GM19468 (cell line): ENCODE measurements at regions not wholly inside any gene's neighbourhood (a gene's known extent, or its start where the extent isn't known, plus 50 kb on each side); places are given as distances from the start of the nearest gene placed in this dataset.
"Not testable (repeated sequence)": the region's sequence is repeated elsewhere in the genome, so short reads cannot be mapped to it uniquely, and the experiment has no call there.

Experiments used
- ATAC-seq: cut with Tn5 transposase; IDR thresholded peaks from one replicate; pipeline ENCODE4 v1.9.1; 2021; ENCODE audit warnings: mild to moderate bottlenecking, moderate library complexity, moderate number of reproducible peaks; ENCODE audit not compliant: unreplicated experiment; ENCODE audit errors: extremely low read depth

DNA sequence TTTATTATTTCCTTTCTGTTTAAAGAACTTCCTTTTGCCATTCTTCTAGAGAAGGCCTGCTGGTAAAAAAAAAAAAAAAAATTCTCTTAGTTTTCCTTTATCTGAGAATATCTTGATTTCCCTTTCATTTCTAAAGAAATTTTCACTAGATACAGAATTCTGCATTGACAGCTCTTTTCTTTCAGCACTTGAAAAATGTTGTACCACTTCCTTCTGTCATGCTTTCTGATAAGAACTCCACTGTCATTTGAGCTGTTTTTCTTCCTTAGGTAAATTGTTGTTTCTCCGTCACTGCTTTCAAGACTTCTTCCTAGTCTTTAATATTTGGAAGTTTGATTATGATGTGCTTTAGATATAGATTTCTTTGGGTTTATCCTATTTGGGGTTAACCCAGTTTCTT lies 113.6 kb upstream of the BTG1 start:
- ATAC-seq: no peak

DNA sequence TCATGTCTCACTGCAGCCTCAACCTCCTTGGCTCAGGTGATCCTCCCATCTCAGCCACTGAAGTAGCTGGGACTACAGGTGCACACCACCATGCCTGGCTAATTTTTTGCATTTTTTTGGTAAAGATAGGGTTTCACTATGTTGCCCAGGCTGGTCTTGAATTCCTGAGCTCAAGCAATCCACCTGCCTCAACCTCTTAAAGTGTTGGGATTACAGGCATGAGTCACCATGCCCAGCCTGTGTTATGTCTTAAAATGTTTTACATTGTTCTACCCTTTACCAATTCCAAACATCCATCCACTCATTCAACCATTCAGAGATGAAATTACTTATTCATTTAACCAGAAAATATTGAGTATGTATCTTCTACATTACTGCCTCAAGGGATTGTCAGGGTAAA lies 111.6 kb upstream of the BTG1 start:
- ATAC-seq: no peak

DNA sequence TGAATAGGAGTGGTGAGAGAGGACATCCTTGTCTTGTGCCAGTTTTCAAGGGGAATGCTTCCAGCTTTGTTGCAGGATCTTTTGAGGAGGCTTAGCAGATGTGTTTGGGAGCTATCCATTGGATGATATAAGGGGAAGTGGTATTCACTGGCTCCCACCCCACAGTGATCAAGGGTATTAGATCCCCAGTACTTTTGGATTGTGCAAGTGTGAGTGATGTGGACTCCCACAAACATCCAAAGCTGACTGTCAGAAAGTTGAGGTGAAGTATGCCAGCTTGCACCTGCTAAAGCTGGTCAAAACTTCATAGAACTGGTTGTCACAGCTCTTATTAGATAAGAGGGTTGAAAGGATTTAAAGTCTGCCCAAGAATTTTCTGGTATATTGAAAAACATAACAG lies 110.1 kb upstream of the BTG1 start:
- no peak for ATAC-seq

DNA sequence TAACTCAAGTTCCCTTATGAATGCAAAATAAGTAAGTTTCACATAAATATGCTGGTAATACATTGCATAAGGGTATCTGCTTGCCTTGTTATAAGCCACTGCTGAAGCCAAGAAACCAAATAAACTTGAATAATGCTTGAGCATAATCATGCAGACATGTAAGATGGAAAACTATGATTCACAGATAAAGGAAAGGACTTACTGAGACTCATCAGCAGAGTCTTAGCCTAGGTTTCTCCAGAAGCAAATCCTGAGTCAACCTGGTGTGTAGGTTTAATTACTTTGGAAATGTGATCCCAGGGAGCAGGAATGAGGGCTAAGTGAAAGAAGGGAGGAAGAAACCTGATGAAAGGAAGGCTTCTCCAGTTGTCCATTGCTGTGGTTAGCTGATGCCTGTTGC lies 107.7 kb upstream of the BTG1 start:
- no peak for ATAC-seq

DNA sequence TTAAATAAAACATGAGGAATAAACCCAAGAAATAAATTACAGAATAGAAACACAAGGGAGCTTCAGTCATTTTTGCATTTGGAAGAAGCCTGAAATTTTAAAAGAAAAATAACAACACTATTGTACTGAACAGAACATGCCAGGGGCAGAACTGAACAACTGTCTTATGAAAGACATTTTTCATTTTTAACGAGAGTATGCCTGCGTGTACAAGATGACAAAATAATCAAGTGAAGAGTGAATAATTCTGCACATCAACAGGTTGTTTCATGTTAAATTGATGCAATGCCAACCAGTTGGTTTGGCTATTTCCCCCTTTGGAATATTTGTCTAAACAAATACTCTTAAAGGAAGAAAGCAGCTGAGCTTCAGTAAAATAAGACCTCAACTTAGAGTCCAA lies 103.3 kb upstream of the BTG1 start:
- no peak for ATAC-seq

DNA sequence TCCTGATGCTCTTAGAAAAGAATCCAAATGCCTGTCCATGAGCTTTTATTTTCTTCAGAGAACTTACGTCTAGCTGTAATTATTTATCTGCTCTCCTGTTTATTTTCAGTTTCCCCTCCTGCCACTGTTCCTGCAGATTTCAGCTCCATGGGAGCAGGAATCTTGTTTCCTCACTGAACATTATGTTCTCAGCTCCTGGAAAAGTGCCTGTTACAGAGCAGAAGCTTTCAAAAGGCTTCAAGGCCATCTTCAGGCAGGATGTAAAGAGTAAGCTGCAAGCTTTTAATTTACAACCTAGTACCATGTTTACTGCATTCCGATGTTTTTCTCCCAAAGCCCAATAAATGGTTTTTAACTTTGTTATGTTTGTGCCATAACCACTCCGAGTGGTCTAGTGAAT lies 98.4 kb upstream of the BTG1 start:
- ATAC-seq: no peak

DNA sequence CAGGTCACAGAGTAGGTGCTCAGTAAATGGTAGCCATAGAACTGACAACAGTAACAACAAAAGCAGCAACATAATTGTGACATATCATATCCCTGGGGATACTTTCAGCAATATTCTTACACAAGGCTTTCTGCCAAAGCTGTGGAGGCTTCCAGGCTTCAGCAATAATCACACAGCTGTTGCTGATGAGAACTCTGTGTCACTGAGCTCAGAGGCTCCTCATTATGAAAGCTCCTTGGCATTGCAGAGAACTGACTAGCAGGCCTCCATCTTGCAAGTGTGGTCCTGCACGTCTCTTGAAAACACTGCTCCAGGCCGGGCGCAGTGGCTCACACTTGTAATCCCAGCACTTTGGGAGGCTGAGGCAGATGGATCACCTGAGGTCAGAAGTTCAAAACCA lies 97.3 kb upstream of the BTG1 start:
- ATAC-seq: no peak

DNA sequence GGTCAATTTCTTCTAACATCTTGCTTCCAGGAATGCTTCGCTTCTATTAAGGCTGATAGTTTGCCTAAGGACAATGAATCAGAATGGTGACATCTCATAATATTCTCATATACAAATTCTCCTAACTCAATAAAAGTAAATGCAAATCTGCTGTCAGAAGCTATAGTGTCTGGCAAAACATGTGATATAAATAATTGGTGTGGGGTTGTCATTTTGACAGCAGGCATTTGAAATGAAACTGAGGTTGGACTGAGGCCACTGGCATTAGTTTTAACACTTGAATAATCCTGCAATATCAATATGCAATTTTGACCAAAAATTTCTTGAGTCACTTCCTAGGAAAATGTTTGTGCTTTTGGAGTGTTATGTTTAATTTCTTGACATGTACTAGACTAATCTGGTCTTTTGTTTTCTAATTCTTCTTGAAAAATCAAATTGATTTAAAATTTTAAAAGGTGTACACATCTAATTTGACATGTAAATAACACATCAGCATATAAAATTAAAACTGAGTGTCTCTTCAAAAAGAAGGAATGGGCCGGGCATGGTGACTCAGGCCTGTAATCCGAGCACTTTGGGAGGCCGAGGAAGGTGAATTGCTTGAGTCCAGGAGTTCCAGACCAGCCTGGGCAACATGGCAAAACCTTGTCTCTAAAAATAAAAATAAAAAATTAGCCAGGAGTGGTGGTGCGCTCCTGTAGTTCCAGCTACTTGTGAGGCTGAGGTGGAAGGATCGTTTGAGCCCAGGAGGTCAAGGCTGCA lies 92.3 kb upstream of the BTG1 start:
- ATAC-seq: no peak

DNA sequence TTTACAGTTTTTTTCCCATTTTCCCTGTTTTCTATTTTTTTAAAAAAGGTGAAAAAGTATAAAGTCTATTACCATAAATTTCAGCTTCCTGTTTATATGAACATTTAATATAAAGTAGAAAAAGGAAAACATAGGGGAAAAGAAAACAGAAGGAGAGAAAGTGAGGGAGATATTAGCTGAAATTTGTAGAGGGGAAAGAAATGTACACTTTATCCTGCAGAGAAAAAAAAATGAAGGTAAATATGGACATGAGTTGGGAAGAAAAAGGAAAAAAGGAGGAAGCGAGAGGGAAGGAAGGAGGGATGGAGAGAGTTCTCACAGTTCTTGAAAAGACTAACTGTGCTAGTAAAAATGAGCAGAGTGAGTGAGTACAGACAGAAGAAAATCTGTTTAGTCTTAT lies 91.6 kb upstream of the BTG1 start:
- no peak for ATAC-seq

DNA sequence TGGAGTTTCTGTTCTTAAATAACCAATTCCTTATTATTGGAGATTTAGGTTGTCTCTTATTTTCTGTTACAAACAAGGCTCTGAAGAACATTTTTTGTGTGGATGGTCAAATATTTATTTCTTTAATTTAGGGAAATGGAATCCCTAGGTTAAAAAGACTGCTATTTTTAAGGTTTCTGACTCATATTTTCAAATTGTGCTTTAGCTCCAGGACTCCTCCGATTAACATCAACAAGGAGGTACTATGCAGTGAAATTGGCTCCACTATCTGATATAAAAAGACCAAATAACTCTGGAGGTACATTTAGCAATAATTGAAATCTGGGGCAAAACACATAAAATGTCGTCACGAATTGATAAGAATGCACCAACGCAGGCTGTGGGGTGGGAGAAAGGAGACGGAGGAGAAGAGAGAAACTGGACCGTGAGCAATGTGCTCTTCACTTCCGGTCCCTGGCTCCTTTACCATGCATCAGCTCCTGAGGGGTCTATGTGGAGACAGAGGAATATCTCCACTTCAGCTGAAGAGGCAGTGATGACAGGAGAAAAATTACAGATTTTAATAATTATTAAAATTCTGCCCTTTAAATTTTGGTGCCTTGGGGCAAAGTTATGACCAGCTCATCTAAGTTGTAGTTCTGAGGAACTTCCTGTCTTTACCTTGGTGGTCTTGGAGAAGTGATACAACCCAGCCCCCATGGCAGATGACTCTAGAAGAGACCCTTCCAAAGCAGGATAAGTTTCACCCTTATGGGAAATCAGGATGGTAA lies 90.2 kb upstream of the BTG1 start:
- no peak for ATAC-seq

DNA sequence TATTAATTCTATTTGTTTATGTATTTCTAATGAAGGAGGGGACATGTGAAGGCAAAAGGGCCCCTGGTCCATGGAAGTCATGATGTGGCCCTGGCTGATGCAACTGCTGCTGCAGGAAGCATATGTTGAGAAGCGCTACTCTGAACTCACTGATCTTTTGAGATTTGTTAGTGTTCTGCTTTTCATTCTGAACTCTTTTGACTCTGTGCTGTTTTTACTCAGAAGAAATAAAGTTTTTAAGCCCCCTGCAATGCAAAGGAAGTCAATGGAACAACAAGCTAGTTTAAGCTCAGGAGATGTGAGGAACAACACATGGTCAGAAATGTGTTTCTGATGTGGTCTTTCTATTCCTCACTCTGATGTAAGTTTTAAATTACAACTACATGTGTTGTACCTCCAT lies 88.9 kb upstream of the BTG1 start:
- ATAC-seq: no peak

DNA sequence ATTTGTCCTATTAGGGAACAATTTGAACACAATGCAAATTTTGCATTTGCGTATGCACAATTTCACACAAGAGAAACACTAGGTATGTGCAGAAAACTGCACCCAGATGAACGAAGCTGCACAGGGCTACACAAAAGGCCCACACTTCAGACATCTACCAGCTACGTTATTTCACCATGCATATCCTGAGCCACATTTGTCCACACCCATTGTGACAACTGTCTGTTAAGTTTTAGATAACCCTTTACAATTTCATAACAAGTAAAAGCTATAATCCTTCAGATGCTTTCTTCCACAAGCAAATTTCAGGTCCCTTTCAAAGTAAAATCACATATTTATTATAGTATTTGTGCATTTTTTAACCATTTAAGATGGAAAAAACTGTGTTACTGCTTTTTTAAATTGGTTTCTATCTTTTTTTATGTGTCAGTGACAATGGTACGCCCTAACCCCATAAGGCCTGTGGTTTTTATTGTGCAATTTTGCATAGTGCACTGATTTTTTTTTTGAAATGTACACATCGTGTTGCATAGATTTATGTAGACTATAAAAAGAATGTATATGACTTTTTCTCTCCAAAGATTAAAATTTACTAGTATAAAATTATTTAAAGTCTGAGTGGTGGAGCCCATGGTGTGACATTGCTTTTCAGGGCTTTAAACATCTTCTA lies 87.8 kb upstream of the BTG1 start:
- no peak for ATAC-seq

DNA sequence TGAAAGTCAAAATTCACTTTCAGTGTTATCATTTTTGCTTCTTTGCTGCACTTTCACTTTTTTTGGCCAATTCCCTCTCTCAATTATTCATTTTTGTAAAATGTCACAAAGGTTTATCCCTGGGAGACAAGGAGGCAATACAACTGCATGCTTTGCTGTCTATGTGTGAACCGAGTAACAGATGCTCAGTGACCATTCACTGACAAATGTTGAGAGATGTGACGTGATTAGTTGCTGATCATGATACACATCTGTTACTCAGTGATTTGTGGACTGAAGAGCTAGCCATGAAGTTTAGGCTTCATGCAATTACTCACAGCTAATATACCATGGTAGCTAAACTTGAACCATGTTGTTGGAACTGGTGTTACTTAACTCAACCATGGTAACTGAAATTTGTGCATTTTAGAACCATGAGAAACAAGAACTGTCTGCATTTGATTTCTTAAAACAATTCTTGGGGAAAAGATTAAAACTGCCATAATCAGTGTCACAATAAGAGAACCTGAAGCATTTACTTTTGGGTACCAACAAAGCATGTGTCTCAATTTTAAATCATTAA lies 86.8 kb upstream of the BTG1 start:
- ATAC-seq: not testable (repeated sequence)

DNA sequence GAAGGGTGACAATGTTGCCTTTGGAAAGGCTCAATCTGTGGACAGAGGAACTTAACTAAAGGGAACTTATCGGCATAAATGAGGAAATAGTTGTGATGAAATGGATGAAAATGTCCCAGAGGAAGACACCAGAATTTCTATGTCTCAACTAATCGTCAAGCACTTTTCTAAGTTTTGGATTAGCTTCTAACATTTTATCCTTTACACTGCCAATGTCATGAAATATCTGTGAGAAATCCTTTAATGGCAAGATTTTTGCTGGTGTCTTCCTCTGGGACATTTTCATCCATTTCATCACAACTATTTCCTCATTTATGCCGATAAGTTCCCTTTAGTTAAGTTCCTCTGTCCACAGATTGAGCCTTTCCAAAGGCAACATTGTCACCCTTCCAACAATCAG lies 86.3 kb upstream of the BTG1 start:
- not testable (repeated sequence) for ATAC-seq

DNA sequence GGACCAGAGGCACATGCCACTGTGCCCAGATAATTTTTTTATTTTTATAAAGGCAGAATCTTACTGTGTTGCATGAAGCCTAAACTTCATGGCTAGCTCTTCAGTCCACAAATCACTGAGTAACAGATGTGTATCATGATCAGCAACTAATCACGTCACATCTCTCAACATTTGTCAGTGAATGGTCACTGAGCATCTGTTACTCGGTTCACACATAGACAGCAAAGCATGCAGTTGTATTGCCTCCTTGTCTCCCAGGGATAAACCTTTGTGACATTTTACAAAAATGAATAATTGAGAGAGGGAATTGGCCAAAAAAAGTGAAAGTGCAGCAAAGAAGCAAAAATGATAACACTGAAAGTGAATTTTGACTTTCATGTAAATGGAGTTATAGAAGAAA lies 85.9 kb upstream of the BTG1 start:
- ATAC-seq: not testable (repeated sequence)

DNA sequence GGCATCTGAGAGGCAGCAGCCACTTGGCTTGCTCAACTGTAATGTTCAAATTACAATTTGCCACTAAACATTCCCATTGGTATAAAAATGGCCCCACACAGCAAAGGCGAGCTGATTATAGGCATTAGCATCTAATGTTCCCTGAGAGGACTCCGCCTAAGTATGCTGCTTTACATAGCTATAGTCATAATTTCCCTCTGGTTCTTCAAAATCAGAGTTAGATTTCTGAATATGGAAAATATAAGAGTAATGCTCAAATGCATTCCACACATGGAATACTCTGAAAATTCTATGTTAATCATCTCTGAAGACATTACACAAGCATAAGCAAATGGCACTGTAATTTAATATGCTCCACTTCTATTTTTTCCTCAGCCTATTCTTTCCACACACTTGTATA lies 83.7 kb upstream of the BTG1 start:
- no peak for ATAC-seq

DNA sequence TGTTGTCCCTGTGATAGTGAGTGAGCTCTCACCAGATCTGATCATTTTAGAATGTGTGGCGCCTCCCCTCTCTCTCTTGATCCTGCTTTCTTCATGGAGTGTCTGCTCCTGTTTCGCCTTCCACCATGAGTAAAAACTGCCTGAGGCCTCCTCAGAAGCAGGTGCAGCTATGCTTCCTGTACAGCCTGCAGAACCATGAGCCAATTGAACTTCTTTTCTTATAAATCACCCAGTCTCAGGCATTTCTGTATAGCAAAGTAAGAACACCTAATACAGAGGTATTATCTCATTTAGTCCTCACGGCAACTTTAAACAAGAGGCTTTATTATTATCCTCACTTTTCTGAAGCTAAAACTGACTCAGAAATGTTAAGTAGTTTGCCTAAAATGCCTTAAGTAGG lies 81.3 kb upstream of the BTG1 start:
- ATAC-seq: no peak

DNA sequence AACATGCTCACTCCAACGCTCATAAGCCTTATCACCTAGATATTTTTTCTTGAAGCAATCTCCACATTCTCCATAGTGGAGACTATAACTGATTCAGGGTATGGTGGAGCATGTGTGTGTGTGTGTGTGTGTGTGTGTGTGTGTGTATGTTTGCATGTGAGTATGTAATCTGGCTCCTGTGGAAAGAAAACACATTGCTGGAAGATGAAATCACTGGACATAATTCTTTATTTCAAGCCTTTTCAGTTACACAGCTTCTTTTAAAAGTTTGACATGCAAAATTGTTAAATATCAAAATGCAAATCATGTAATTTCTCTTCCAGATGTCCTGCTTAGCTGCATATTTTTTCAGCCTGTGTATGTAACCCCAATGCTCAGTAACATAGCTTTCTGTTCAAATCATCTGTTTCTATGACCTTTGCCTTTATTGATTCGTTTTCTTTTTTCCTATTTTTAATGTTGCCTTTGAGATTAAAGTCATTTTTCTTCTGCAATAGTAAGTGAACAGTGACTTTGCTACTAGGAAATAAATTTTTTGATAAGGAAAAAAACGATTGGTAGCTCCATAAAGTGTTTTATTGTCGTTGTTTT lies 80.5 kb upstream of the BTG1 start:
- ATAC-seq: no peak

DNA sequence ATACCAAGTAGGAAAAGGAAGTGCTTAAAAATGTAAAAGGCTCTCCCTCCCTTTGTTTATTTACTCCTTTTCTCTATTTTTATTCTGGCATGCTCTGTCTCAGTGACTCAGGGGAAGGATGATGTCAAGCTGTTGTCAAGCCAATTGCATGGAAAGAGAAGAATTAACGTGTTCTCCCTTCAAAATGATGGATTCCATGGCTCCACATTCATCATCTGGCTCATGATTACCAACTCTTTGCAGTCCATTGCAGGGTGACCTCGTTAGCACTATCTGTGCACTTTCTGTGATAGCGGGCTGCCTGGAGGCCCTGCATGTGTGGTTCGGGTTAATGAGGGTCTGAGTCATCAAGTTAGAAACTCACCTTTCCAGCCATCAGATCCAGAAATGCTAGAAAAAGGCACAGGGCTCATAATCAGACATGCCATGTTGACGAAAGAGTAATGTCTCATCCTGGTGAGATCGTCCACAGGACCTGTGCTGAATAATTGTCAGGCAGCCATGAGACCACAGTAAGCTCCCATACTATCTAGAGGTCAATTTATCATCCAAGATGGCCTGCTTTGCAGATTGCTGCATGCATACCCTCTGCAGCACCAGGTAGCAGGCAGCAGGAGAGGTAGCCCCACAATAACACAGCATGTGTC lies 79.2 kb upstream of the BTG1 start:
- no peak for ATAC-seq

DNA sequence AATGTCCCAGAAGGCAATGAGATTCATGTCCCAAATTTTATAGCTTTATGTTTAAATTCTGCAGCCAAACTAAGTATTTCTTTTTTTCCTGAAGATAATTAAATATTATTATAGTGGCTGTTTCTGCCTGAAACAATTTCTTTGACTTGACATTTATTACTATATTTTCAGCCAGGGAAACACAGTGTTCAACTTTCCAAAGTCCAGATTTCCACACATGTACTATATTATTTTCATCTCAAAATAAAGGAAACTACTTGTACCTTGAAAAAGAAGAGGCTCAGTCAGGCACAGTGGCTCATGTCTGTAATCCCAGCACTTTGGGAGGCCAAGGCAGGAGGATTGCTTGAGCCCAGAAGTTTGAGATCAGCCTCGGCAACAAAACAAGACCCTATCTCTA lies 77.8 kb upstream of the BTG1 start:
- ATAC-seq: no peak
